ENCODE measurements at regions not wholly inside any gene's neighbourhood (a gene's known extent, or its start where the extent isn't known, plus 50 kb on each side); places are given as distances from the start of the nearest gene placed in this dataset.

DNA sequence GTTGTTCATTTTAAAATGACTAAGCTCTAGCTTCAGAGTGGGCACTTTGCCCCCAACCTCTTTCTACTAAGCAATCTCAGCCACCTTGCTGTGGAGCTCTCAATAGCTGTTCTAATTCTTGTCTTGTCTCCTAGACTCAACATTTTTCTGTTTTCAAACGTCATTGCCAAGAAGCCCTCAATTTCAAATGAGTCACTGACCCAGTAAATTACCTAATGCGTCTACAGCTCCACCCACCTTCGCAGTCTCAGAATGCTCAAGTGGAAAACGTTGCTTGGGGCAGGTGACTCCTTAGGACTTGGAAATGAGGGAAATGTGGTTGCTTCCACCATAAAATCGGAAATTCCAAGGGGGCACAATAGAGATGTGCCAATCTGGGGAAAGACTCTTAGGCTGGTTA is 59.0 kb downstream of the ING2 start:
- in situ Hi-C loops (cut with MboI; ENCODE audit: low pct_unique_long_range_greater_than_20kb in 2 of 9, low sequenced_read_pairs in 9 of 9, unreplicated experiment in 9 of 9) = no loop called here
- peak; percentile 77 to 97 (median 92) for ATAC-seq (replicated peaks in 6 of 8)

DNA sequence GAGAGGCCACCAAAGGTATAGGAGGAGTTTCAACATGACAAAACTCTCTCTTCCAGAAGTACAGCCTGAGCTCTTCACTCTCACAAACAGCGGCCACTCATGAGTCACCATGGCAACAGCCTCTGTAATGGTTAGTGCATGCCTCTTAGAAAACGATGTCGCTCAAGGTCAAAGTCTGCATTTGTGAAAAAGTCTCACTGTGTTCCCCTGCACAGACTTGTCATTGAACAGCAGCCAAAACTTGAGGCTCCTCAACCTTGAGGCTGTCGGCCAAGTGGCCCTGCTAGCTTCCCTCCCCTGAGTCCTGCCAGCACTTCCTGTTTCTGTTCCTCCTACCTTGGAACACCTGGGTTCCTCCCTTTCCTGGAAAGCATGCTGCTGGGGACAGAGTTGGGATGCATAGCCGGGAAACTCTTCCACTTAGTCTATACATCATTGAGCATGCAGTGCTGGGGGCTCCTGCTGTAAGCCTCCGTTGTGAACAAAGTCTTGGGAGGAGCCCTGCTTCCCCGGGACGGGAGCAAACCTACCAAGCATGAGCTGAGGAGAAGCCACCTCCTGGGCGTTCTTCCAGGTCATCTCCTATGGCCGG is 66.6 kb downstream of the ING2 start:
- peak in 7 of 8 experiments; percentile 17 to 99 (median 97) for ATAC-seq (replicated peaks in 6 of 8)
- in situ Hi-C loops (cut with MboI; ENCODE audit: low pct_unique_long_range_greater_than_20kb in 2 of 9, low sequenced_read_pairs in 9 of 9, unreplicated experiment in 9 of 9) = no loop called here
- peaks cover 7 to 10% of the 10 kb centered on the region in 2 donors for H3K4me1 ChIP-seq (replicated peaks in 1 of 2)
- H3K27ac ChIP-seq = no peak overlapping the region
- 16 to 73% (median 46%) methylated on average over 2 to 10 of the region's 10 CpGs; no CpG with 5 or more reads in 1 of the 10 experiments for WGBS, 10 experiments
- no peak overlapping the region for H3K4me3 ChIP-seq

More for the DNA sequence above, 59.0 kb downstream of the ING2 start:
- 0 to 50% (median 19%) methylated on average over 1 to 5 of the region's 5 CpGs; no CpG with 5 or more reads in 3 of the 10 experiments for WGBS, 10 experiments
- Histone ChIP-seq H3K4me3 (no peak overlapping the region), H3K4me1 (replicated peaks in 1 of 2) (peaks cover 7 to 11% of the 10 kb centered on the region in 2 donors), H3K27ac (no peak overlapping the region)

DNA sequence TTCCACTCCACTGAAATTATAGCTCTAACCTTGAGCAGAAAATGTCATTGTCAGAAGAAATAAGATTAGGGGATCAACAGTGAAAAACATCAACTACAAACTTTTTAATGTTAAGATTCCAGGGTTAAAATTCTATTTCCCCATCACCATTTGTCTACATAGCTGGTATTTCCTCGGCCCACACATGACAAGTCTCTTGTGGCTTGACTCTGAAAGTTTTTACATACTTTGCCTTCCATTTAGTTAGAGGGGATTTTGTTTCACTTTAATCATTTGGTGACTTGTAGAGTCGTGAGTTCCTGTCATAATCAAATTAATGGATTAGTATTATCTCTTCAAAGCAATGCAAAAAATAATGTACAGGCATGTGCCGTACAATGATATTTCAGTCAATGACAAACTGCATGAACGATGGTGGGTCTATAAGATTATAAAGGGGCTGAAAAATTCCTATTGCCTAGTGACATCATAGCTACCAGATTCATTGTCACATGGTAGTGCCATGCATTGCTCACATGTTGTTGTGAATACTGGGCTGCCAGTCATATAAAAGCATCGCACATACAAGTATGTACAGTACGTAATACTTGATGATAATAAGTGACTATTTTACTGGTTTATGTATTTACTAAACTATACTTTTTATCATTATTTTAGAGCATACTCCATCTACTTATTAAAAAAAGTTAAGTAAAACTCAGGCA is 72.0 kb downstream of the ING2 start:
- peak in 2 of 8 experiments; percentile 35 to 59 for ATAC-seq (replicated peaks in 6 of 8)
- Histone ChIP-seq H3K4me1 (replicated peaks in 1 of 2) (no peaks in the 10 kb centered on the region), H3K27ac (no peak overlapping the region), H3K4me3 (no peak overlapping the region)
- 46 to 100% (median 88%) methylated on average over 1 to 6 of the region's 6 CpGs; no CpG with 5 or more reads in 1 of the 10 experiments for WGBS, 10 experiments
- in situ Hi-C loops (cut with MboI; ENCODE audit: low pct_unique_long_range_greater_than_20kb in 2 of 9, low sequenced_read_pairs in 9 of 9, unreplicated experiment in 9 of 9) = no loop called here

DNA sequence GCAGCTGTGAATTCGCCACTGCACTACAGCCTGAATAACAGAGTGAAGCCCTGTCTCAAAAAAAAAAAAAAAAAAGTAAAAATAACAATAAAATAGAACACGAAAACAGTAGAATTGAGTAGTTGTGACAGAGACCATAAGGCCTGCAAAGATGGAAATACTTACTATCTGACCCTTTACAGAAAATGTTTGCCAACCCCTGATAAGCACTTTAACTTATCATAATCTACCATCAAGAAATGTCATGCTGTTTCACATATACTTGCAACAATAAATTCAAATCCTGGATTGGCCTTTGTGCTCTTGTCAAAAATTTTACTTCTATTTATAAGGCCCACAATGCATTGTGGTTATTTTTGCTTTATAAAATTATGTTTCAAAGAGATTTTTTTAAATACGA is 75.5 kb downstream of the ING2 start:
- H3K4me3 ChIP-seq = no peak overlapping the region
- 50 to 100% (median 71%) methylated on average over 1 to 3 of the region's 3 CpGs; no CpG with 5 or more reads in 1 of the 10 experiments for WGBS, 10 experiments
- H3K4me1 ChIP-seq (replicated peaks in 1 of 2) = no peaks in the 10 kb centered on the region
- in situ Hi-C loops (cut with MboI; ENCODE audit: low pct_unique_long_range_greater_than_20kb in 2 of 9, low sequenced_read_pairs in 9 of 9, unreplicated experiment in 9 of 9) = no loop called here
- H3K27ac ChIP-seq = no peak overlapping the region
- ATAC-seq (replicated peaks in 6 of 8) = no peak

DNA sequence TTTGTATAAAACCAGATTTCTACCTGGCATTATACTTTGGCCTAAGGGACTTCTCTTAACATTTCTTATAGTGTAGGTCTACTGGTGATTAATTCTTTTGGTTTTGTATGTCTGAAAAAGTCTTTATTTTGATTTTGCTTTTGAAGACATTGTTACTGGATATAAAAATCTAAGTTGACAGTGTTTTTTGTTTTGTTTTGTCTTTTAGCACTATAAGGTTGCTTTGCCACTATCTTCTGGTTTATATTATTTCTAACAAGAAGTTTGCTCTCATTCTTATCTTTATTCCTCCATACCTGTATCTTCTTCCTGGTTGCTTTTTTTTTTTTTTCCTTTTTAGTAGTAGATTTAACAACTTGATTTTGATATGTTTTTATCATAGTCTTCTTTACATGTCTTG is 76.0 kb downstream of the ING2 start:
- no peak overlapping the region for H3K4me3 ChIP-seq
- no peak for ATAC-seq (replicated peaks in 6 of 8)
- in situ Hi-C loops (cut with MboI; ENCODE audit: low pct_unique_long_range_greater_than_20kb in 2 of 9, low sequenced_read_pairs in 9 of 9, unreplicated experiment in 9 of 9) = no loop called here
- no peaks in the 10 kb centered on the region for H3K4me1 ChIP-seq (replicated peaks in 1 of 2)
- no peak overlapping the region for H3K27ac ChIP-seq

DNA sequence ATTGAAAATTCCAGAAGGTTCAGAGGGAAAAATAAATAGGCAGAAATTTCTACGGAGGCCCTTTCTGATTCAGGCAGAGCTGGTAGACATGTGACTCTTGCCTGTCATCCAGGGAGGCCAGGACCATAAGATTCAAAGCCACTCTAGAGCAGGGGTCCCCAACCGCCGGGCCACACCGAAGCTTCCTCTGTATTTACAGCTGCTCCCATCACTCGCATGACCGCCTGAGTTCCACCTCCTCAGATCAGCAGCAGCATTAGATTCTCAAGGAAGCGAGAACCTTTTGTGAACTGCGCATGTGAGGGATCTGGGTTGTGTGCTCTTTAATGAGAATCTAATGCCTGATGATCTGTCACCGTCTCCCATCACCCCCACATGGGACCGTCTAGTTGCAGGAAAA is 72.2 kb downstream of the RWDD4 start:
- Histone ChIP-seq H3K4me3 (no peak overlapping the region), H3K4me1 (replicated peaks in 1 of 2) (peaks cover 19 to 38% of the 10 kb centered on the region in 2 donors), H3K27ac (no peak overlapping the region)
- no peak for ATAC-seq (replicated peaks in 6 of 8)
- in situ Hi-C loops (cut with MboI; ENCODE audit: low pct_unique_long_range_greater_than_20kb in 2 of 9, low sequenced_read_pairs in 9 of 9, unreplicated experiment in 9 of 9) = no loop called here
- WGBS, 10 experiments = 40 to 100% (median 80%) methylated on average over 1 to 8 of the region's 10 CpGs; no CpG with 5 or more reads in 1 of the 10 experiments

DNA sequence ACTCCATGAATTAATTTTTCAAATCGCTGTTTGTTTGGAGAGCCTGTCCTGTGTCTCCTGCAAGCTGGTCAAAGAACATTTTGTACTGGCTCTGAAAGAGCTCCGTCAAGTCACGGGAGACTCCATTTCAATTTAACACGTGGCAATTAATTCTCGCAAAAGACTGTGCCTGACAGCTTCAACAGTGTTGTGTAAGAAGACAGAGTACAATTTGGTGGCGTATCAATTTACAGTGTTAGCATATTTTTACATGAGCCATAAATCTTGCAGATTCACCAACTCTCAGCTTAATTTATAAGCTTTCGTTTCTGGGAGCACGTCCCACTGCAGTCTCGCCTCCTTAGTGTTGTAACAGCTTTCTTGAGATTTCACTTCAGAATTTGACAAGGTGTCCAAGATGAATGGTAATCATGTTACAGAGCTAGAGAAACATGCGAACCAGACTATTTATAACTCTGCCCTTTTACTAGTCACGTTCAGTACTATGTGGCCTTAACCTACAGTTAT is 70.8 kb downstream of the RWDD4 start:
- ATAC-seq (replicated peaks in 6 of 8) = peak; percentile 87 to 98 (median 92)
- Histone ChIP-seq H3K4me1 (replicated peaks in 1 of 2) (peaks cover 19 to 38% of the 10 kb centered on the region in 2 donors), H3K4me3 (no peak overlapping the region), H3K27ac (no peak overlapping the region)
- WGBS, 10 experiments = 0 to 50% (median 22%) methylated on average over 1 to 11 of the region's 11 CpGs
- in situ Hi-C loops (cut with MboI; ENCODE audit: low pct_unique_long_range_greater_than_20kb in 2 of 9, low sequenced_read_pairs in 9 of 9, unreplicated experiment in 9 of 9) = no loop called here

DNA sequence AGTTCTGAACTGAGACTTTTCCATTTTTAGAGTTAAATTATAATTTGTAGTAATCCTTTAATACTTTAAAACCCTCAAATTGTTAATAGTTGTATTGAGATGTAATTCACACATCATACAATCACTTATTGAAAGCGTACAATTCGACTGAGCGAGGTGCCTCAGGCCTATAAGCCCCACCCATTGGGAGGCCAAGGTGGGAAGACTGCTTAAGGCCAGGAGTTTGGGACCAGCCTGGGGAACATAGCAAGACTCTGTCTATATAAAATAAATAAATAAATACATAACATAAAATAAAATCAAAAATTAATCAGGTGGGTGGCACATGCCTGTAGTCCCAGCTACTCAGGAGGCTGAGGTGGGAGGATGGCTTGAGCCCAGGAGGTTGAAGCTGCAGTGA is 70.3 kb downstream of the RWDD4 start:
- peak in 5 of 8 experiments; percentile 3 to 25 (median 11) for ATAC-seq (replicated peaks in 6 of 8)
- Histone ChIP-seq H3K4me3 (no peak overlapping the region), H3K4me1 (replicated peaks in 1 of 2) (peaks cover 19 to 38% of the 10 kb centered on the region in 2 donors), H3K27ac (peak overlapping the region; percentile 14 to 15)
- in situ Hi-C loops (cut with MboI; ENCODE audit: low pct_unique_long_range_greater_than_20kb in 2 of 9, low sequenced_read_pairs in 9 of 9, unreplicated experiment in 9 of 9) = no loop called here
- WGBS, 10 experiments = 60 to 100% (median 100%) methylated on average over 1 to 3 of the region's 3 CpGs; no CpG with 5 or more reads in 5 of the 10 experiments

DNA sequence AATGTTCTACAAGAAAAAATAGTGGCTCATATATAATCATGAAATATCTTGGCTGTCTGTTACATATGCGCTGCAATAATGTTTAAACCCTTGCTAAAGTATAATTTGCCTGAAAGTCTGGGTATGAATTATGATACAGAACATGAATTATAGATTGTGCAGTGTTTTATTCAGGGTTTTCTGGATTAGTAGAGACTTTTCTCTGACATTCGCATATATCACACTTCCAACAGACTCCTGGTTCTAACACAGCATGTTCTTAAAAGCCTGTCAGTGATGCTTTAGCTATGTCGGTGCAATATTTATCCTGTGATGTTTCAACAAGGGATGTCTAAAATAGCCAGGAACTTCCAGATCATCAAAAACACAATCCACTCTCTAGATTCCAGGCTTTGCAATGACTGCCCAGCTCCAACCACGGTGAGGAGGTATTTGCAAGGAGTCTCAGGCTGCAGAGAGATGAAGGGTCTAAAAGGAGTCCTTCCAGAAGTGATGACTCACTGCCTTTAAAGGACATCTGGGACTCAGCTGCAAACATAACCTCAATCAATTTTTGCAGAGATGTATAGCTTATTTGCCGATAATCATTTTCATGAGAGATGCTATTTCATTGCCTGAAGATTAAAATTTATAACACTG is 69.4 kb downstream of the RWDD4 start:
- peak in 6 of 8 experiments; percentile 25 to 72 (median 62) for ATAC-seq (replicated peaks in 6 of 8)
- H3K4me1 ChIP-seq (replicated peaks in 1 of 2) = peaks cover 19 to 38% of the 10 kb centered on the region in 2 donors
- peak overlapping the region; percentile 51 to 54 for H3K27ac ChIP-seq
- in situ Hi-C loops (cut with MboI; ENCODE audit: low pct_unique_long_range_greater_than_20kb in 2 of 9, low sequenced_read_pairs in 9 of 9, unreplicated experiment in 9 of 9) = no loop called here
- H3K4me3 ChIP-seq = no peak overlapping the region
- WGBS, 10 experiments = 36 to 80% (median 70%) methylated on average over 1 to 5 of the region's 5 CpGs; no CpG with 5 or more reads in 2 of the 10 experiments

All from motor neuron (in vitro differentiated cells).